AG08395 (cell line): ENCODE measurements at regions not wholly inside any gene's neighbourhood (a gene's known extent, or its start where the extent isn't known, plus 50 kb on each side); places are given as distances from the start of the nearest gene placed in this dataset.
A peak's percentile ranks its signal among the peaks of the same experiment; 100 is the strongest.

Experiments
- DNase-seq: peaks from one replicate; pipeline ENCODE4 v3.0.0; 2012; ENCODE audit warnings: mixed read lengths, low spot score

GRCh38 chr6:163951326-163951725 is 536.8 kb downstream of the QKI start:
- DNase-seq = no peak

GRCh38 chr6:163950159-163950558 is 535.6 kb downstream of the QKI start:
- no peak for DNase-seq

GRCh38 chr6:163949431-163949830 is 534.9 kb downstream of the QKI start:
- no peak for DNase-seq

GRCh38 chr6:163948250-163948649 is 533.7 kb downstream of the QKI start:
- DNase-seq = no peak

GRCh38 chr6:163947276-163947675 is 532.8 kb downstream of the QKI start:
- DNase-seq = no peak

- no peak for DNase-seq
Observed at GRCh38 chr6:163946437-163946836, 531.9 kb downstream of the QKI start.

GRCh38 chr6:163945808-163946207 is 531.3 kb downstream of the QKI start:
- DNase-seq = no peak

GRCh38 chr6:163944897-163945296 is 530.4 kb downstream of the QKI start:
- DNase-seq = no peak

GRCh38 chr6:163943607-163944385 is 529.3 kb downstream of the QKI start:
- DNase-seq = peak; percentile 13

GRCh38 chr6:163942790-163943189 is 528.3 kb downstream of the QKI start:
- DNase-seq = no peak

GRCh38 chr6:163941624-163941976 is 527.1 kb downstream of the QKI start:
- DNase-seq = no peak

GRCh38 chr6:163940705-163941623 is 526.4 kb downstream of the QKI start:
- no peak for DNase-seq

GRCh38 chr6:163937071-163937470 is 522.6 kb downstream of the QKI start:
- no peak for DNase-seq

GRCh38 chr6:163935158-163935762 is 520.7 kb downstream of the QKI start:
- no peak for DNase-seq

GRCh38 chr6:163930012-163930411 is 515.5 kb downstream of the QKI start:
- no peak for DNase-seq

GRCh38 chr6:163929538-163929937 is 515.0 kb downstream of the QKI start:
- no peak for DNase-seq

GRCh38 chr6:163926642-163927041 is 512.1 kb downstream of the QKI start:
- peak; percentile 24 for DNase-seq

- no peak for DNase-seq
Observed at GRCh38 chr6:163925839-163926238, 511.3 kb downstream of the QKI start.

GRCh38 chr6:163923658-163924411 is 509.3 kb downstream of the QKI start:
- no peak for DNase-seq

- no peak for DNase-seq
Observed at GRCh38 chr6:163922562-163922961, 508.0 kb downstream of the QKI start.

- no peak for DNase-seq
Observed at GRCh38 chr6:163919652-163920051, 505.1 kb downstream of the QKI start.
